ENCODE measurements at regions not wholly inside any gene's neighbourhood (a gene's known extent, or its start where the extent isn't known, plus 50 kb on each side); places are given as distances from the start of the nearest gene placed in this dataset.

DNA sequence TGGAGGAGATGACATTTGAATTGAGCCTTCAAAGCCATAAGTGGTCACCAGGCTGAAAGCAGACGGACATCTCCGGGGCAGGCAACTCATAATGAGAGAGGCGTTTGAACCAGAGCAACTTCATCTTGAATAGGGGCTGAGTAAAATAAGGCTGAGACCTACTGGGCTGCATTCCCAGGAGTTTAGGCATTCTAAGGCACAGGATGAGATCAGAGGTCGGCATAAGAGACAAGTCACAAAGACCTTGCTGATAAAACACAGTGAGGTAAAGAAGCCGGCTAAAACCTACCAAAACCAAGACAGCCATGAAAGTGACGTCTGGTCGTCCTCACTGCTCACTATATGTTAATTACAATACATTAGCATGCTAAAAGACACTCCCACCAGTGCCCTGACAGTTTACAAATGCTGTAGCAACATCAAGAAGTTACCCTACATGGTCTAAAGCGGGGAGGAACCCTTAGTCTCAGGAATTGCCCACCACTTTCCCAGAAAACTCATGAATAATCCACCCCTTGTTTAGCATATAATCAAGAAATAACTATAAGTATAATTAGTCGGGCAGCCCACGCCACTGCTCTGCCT lies 194.7 kb upstream of the SOX4 start:
- Histone ChIP-seq H3K9me2 (ENCODE audit: low read depth, low read length) (no peaks in the 10 kb centered on the region), H3K27ac (ENCODE audit: low read depth, low read length, poor library complexity, severe bottlenecking) (no peak overlapping the region), H3K4me2 (ENCODE audit: low read length) (no peak overlapping the region), H3K36me3 (ENCODE audit: insufficient read depth, low read length) (no peaks in the 10 kb centered on the region), H3F3A (ENCODE audit: insufficient read depth, low read length) (no peaks in the 10 kb centered on the region), H3K27me3 (ENCODE audit: insufficient read depth, low read length) (no peaks in the 10 kb centered on the region), H3K4me3 (ENCODE audit: low read depth, low read length, poor library complexity, severe bottlenecking) (no peak overlapping the region), H3K79me2 (ENCODE audit: insufficient read depth, low read length) (no peaks in the 10 kb centered on the region), H3K9ac (ENCODE audit: low read length) (no peak overlapping the region), H2AFZ (ENCODE audit: low read length) (no peak overlapping the region), H3K9me3 (ENCODE audit: low read length) (no peaks in the 10 kb centered on the region), H4K20me1 (ENCODE audit: insufficient read depth, low read length) (no peaks in the 10 kb centered on the region), H3K4me1 (ENCODE audit: insufficient read depth, low read length, severe bottlenecking) (no peaks in the 10 kb centered on the region)
- TF ChIP-seq, protein P1, sequence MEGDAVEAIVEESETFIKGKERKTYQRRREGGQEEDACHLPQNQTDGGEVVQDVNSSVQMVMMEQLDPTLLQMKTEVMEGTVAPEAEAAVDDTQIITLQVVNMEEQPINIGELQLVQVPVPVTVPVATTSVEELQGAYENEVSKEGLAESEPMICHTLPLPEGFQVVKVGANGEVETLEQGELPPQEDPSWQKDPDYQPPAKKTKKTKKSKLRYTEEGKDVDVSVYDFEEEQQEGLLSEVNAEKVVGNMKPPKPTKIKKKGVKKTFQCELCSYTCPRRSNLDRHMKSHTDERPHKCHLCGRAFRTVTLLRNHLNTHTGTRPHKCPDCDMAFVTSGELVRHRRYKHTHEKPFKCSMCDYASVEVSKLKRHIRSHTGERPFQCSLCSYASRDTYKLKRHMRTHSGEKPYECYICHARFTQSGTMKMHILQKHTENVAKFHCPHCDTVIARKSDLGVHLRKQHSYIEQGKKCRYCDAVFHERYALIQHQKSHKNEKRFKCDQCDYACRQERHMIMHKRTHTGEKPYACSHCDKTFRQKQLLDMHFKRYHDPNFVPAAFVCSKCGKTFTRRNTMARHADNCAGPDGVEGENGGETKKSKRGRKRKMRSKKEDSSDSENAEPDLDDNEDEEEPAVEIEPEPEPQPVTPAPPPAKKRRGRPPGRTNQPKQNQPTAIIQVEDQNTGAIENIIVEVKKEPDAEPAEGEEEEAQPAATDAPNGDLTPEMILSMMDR (IDR thresholded peaks at IDR 0.05; ENCODE audit: low read length), result no peak
- no peak for TF ChIP-seq EZH2 (IDR thresholded peaks at IDR 0.05; ENCODE audit: borderline replicate concordance, low read length)

DNA sequence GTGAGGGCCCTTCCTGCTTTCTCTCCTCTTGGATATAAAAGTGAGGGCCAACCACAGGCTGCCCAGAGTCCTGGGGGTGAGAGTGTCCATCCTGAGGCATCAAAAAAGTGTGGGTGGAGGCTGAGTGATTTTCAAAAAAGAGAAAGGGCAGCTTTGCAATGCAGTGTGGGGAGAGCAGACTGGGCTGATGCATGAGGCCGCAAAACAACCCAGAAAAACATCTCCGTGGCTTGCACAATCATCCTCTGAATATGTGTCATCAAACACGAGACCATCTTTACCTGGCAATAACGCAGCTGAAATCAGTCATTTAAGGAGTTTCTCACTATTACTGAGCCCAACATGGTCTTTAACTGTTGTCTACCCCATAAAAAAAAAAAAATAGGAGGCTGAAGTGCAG lies 191.2 kb upstream of the SOX4 start:
- no peak for TF ChIP-seq EZH2 (IDR thresholded peaks at IDR 0.05; ENCODE audit: borderline replicate concordance, low read length)
- TF ChIP-seq, protein P1 (IDR thresholded peaks at IDR 0.05; ENCODE audit: low read length), result no peak

DNA sequence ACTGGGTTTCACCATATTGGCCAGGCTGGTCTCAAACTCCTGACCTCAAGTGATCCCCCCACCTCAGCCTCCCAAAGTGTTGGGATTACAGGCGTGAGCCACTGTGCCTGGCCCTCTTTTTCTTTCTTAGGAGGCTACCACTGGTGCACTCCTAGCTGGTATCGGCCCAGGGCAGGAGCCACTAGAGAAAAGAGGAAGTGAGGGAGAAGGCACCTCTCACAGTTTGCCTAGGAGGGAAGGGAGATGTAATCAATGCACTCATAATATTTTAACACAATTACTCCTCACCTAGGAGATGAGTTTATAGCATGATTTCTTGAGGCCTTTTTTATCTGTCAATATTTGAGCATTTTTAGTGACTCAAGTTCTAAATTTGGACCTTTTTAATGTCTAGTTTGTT lies 189.0 kb upstream of the SOX4 start:
- Histone ChIP-seq H2AFZ (ENCODE audit: low read length) (no peak overlapping the region), H3K79me2 (ENCODE audit: insufficient read depth, low read length) (no peaks in the 10 kb centered on the region), H4K20me1 (ENCODE audit: insufficient read depth, low read length) (no peaks in the 10 kb centered on the region), H3K9ac (ENCODE audit: low read length) (no peak overlapping the region), H3K9me2 (ENCODE audit: low read depth, low read length) (no peaks in the 10 kb centered on the region), H3K36me3 (ENCODE audit: insufficient read depth, low read length) (no peaks in the 10 kb centered on the region), H3K4me3 (ENCODE audit: low read depth, low read length, poor library complexity, severe bottlenecking) (no peak overlapping the region), H3K4me1 (ENCODE audit: insufficient read depth, low read length, severe bottlenecking) (no peaks in the 10 kb centered on the region), H3K9me3 (ENCODE audit: low read length) (no peaks in the 10 kb centered on the region), H3K27me3 (ENCODE audit: insufficient read depth, low read length) (no peaks in the 10 kb centered on the region), H3F3A (ENCODE audit: insufficient read depth, low read length) (no peaks in the 10 kb centered on the region), H3K27ac (ENCODE audit: low read depth, low read length, poor library complexity, severe bottlenecking) (no peak overlapping the region), H3K4me2 (ENCODE audit: low read length) (no peak overlapping the region)
- TF ChIP-seq, protein P1 (IDR thresholded peaks at IDR 0.05; ENCODE audit: low read length), result no peak
- TF ChIP-seq EZH2 (IDR thresholded peaks at IDR 0.05; ENCODE audit: borderline replicate concordance, low read length), result no peak

More for the DNA sequence above, 191.2 kb upstream of the SOX4 start:
- H3K9ac ChIP-seq (ENCODE audit: low read length), result no peak overlapping the region
- no peaks in the 10 kb centered on the region for H4K20me1 ChIP-seq (ENCODE audit: insufficient read depth, low read length)
- no peaks in the 10 kb centered on the region for H3K9me2 ChIP-seq (ENCODE audit: low read depth, low read length)
- no peaks in the 10 kb centered on the region for H3K36me3 ChIP-seq (ENCODE audit: insufficient read depth, low read length)
- H3K9me3 ChIP-seq (ENCODE audit: low read length), result no peaks in the 10 kb centered on the region
- H3K4me2 ChIP-seq (ENCODE audit: low read length), result no peak overlapping the region
- H3K27ac ChIP-seq (ENCODE audit: low read depth, low read length, poor library complexity, severe bottlenecking), result no peak overlapping the region
- no peaks in the 10 kb centered on the region for H3K4me1 ChIP-seq (ENCODE audit: insufficient read depth, low read length, severe bottlenecking)
- no peaks in the 10 kb centered on the region for H3K79me2 ChIP-seq (ENCODE audit: insufficient read depth, low read length)
- no peak overlapping the region for H3K4me3 ChIP-seq (ENCODE audit: low read depth, low read length, poor library complexity, severe bottlenecking)
- no peak overlapping the region for H2AFZ ChIP-seq (ENCODE audit: low read length)
- H3K27me3 ChIP-seq (ENCODE audit: insufficient read depth, low read length), result no peaks in the 10 kb centered on the region
- H3F3A ChIP-seq (ENCODE audit: insufficient read depth, low read length), result no peaks in the 10 kb centered on the region

All from OCI-LY1 (cell line).